ENCODE measurements at regions not wholly inside any gene's neighbourhood (a gene's known extent, or its start where the extent isn't known, plus 50 kb on each side); places are given as distances from the start of the nearest gene placed in this dataset.

DNA sequence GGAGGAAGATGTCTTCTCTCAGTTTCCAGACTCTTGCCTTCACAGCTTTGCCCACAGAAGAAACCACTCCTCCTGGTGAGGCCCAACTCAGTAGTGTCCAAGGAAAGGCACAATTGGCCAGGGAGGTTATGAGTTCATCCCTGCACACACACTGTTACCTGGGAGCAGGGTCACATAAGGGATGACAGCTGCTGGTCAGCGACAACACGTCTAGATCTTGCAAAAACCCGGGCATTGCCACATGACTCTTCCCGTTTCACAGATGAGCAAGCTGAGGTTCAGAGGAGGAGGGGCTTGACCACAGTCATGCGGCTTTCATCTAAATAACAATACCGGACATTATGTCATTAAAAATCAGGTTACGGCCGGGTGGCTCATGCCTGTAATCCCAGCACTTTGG lies 186.0 kb downstream of the COPRS start:
- no peak for TF ChIP-seq CTCF (IDR thresholded peaks at IDR 0.05)
- no peak for TF ChIP-seq POLR2A (IDR thresholded peaks at IDR 0.05)
